ENCODE measurements at regions not wholly inside any gene's neighbourhood (a gene's known extent, or its start where the extent isn't known, plus 50 kb on each side); places are given as distances from the start of the nearest gene placed in this dataset.

GRCh38 chr2:105962221-105962620, 217.5 kb downstream of the NCK2 start:
- Mint-ChIP-seq H3K27me3 (ENCODE audit: low read depth) (peaks cover 8% of the 10 kb centered on the region), H3K4me1 (no peaks in the 10 kb centered on the region), H3K9me3 (peaks cover 3% of the 10 kb centered on the region), H3K27ac (no peak overlapping the region), H3K36me3 (no peaks in the 10 kb centered on the region), H3K4me3 (no peak overlapping the region)
- no peak for TF ChIP-seq CTCF (IDR thresholded peaks at IDR 0.05; ENCODE audit: unreplicated experiment)
- DNase-seq (ENCODE audit: low spot score in 2 of 2, unreplicated experiment in 2 of 2): no peak

GRCh38 chr2:105961599-105962146, 217.0 kb downstream of the NCK2 start:
- no peak overlapping the region for H3K4me3 Mint-ChIP-seq
- DNase-seq (ENCODE audit: low spot score in 2 of 2, unreplicated experiment in 2 of 2): no peak
- peaks cover 10% of the 10 kb centered on the region for H3K27me3 Mint-ChIP-seq (ENCODE audit: low read depth)
- no peak overlapping the region for H3K27ac Mint-ChIP-seq
- H3K9me3 Mint-ChIP-seq: peaks cover 3% of the 10 kb centered on the region
- H3K36me3 Mint-ChIP-seq: no peaks in the 10 kb centered on the region
- TF ChIP-seq CTCF (IDR thresholded peaks at IDR 0.05; ENCODE audit: unreplicated experiment): no peak
- H3K4me1 Mint-ChIP-seq: no peaks in the 10 kb centered on the region

- H3K9me3 Mint-ChIP-seq: peaks cover 3% of the 10 kb centered on the region
- no peaks in the 10 kb centered on the region for H3K36me3 Mint-ChIP-seq
- no peak for DNase-seq (ENCODE audit: low spot score in 2 of 2, unreplicated experiment in 2 of 2)
- no peaks in the 10 kb centered on the region for H3K4me1 Mint-ChIP-seq
- no peak for TF ChIP-seq CTCF (IDR thresholded peaks at IDR 0.05; ENCODE audit: unreplicated experiment)
- H3K27ac Mint-ChIP-seq: no peak overlapping the region
- no peak overlapping the region for H3K4me3 Mint-ChIP-seq
- H3K27me3 Mint-ChIP-seq (ENCODE audit: low read depth): peaks cover 23% of the 10 kb centered on the region
Measured at GRCh38 chr2:105959357-105959756, 214.6 kb downstream of the NCK2 start.

GRCh38 chr2:105954891-105955290, 210.2 kb downstream of the NCK2 start:
- no peaks in the 10 kb centered on the region for H3K36me3 Mint-ChIP-seq
- H3K27me3 Mint-ChIP-seq (ENCODE audit: low read depth): peaks cover 47% of the 10 kb centered on the region
- peaks cover 3% of the 10 kb centered on the region for H3K9me3 Mint-ChIP-seq
- no peak overlapping the region for H3K27ac Mint-ChIP-seq
- DNase-seq (ENCODE audit: low spot score in 2 of 2, unreplicated experiment in 2 of 2): no peak
- no peak for TF ChIP-seq CTCF (IDR thresholded peaks at IDR 0.05; ENCODE audit: unreplicated experiment)
- H3K4me3 Mint-ChIP-seq: no peak overlapping the region
- peaks cover 6% of the 10 kb centered on the region for H3K4me1 Mint-ChIP-seq

- peaks cover 6% of the 10 kb centered on the region for H3K4me1 Mint-ChIP-seq
- H3K27me3 Mint-ChIP-seq (ENCODE audit: low read depth): peaks cover 44% of the 10 kb centered on the region
- H3K36me3 Mint-ChIP-seq: no peaks in the 10 kb centered on the region
- no peak overlapping the region for H3K27ac Mint-ChIP-seq
- H3K9me3 Mint-ChIP-seq: peaks cover 3% of the 10 kb centered on the region
- TF ChIP-seq CTCF (IDR thresholded peaks at IDR 0.05; ENCODE audit: unreplicated experiment): no peak
- DNase-seq (ENCODE audit: low spot score in 2 of 2, unreplicated experiment in 2 of 2): no peak
- no peak overlapping the region for H3K4me3 Mint-ChIP-seq
Measured at GRCh38 chr2:105953942-105954341, 209.2 kb downstream of the NCK2 start.

- no peak for DNase-seq (ENCODE audit: low spot score in 2 of 2, unreplicated experiment in 2 of 2)
- Mint-ChIP-seq H3K27me3 (ENCODE audit: low read depth) (peaks cover 46% of the 10 kb centered on the region), H3K4me3 (no peak overlapping the region), H3K36me3 (no peaks in the 10 kb centered on the region), H3K4me1 (peaks cover 6% of the 10 kb centered on the region), H3K9me3 (no peaks in the 10 kb centered on the region), H3K27ac (no peak overlapping the region)
- no peak for TF ChIP-seq CTCF (IDR thresholded peaks at IDR 0.05; ENCODE audit: unreplicated experiment)
Measured at GRCh38 chr2:105952131-105952530, 207.4 kb downstream of the NCK2 start.
